Glomerular endothelial cell (primary cell): ENCODE measurements at regions not wholly inside any gene's neighbourhood (a gene's known extent, or its start where the extent isn't known, plus 50 kb on each side); places are given as distances from the start of the nearest gene placed in this dataset.
"Not testable (repeated sequence)": the region's sequence is repeated elsewhere in the genome, so short reads cannot be mapped to it uniquely, and the experiment has no call there.

Experiments
- DNase-seq: peaks from one replicate; pipeline ENCODE4 v3.0.0-alpha.2; 2011; ENCODE audit warnings: low read depth, low spot score; ENCODE audit errors: extremely low read depth

DNA sequence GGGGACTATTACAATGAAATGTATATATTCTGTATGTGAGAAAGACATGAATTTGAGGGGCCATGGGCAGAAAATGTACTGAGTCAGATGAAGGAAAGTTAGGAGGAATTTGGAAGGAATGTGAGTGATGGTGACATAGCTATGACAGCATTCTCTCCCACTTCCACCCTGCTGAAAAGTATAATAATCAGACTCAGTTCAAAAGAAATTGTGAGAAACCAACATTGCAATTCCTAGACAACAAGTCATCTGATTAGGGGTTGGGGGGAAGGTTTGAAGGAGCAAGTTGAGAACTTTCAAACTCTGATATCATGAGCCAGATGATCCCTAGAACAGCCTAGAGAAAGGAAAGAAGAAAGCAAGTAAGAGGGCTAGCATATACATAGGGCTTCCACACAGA is 370.6 kb downstream of the DMRTA1 start:
- DNase-seq: no peak

DNA sequence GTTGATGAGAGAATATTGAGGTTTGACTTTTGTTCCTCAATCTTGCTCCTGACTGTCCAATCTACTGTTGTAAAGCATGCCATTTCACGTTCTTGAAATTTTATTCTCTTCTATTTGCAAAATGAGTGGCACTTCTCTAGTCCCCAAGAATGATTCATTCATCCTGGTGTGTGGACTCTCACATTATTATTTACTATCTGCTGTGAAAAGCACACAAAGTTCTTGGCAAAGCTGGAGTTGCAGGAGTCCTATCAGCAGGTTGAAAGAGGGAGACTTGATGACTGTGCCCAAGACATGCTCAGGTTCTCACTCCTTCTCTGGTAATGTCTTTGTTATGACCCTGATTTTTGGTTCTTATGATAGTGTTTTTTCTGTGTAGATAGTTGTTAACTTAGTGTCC is 382.6 kb downstream of the DMRTA1 start:
- DNase-seq: no peak

DNA sequence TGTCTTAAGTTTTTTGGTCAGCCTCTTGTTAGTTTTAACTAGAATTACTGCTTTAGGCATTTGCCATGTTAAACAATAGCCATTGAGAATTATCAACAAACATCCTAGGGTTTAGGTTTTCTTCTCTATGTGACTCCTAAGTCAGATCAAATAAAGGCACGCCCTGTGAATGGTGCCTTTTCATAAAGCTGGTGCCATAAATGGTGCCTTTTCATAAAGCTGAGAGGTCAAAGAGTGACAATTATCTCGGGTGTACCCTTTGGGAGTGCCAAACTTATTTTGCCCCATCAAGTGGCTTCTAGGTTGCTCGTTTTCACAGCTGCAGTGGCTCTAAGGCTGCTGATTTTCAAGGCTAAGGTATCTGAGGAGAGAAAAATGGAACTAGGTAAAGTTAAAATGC is 391.6 kb downstream of the DMRTA1 start:
- no peak for DNase-seq

- DNase-seq: no peak
Observed at GRCh38 chr9:22840641-22841040, 394.0 kb downstream of the DMRTA1 start.

DNA sequence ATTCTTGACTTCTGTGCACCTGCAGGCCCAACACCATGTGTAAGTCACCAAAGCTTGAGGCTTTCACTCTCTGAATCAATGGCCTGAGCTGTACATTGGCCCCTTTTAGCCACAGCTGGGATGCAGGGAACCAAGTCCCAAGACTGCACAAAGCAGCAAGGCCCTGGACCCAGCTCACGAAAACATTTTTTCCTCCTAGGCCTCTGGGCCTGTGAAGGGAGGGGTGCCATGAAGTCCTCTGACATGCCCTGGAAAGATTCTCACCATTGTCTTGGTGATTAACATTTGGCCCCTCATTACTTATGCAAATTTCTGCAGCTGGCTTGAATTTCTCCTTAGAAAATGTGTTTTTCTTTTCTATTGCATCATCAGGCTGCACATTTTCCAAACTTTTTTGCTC is 398.6 kb downstream of the DMRTA1 start:
- DNase-seq: not testable (repeated sequence)

DNA sequence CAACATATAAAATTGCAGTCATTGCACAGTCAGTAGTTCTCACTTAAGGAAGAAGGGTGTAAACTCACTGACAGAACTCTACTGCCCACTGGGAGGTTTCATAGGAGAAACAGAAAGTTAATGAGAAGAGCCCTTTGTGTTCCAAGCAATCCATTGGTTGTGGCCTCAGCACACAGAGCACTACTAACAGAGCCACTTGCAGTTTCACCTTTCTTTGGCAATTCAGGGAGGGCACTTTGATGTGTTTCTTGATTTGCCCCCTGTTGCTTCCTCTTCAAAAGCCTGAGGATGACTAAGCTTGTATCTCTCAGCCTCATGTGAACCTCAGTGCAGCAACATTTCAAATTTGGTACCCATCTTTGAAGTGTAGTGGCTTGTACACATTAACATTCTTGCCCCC is 409.4 kb downstream of the DMRTA1 start:
- no peak for DNase-seq

DNA sequence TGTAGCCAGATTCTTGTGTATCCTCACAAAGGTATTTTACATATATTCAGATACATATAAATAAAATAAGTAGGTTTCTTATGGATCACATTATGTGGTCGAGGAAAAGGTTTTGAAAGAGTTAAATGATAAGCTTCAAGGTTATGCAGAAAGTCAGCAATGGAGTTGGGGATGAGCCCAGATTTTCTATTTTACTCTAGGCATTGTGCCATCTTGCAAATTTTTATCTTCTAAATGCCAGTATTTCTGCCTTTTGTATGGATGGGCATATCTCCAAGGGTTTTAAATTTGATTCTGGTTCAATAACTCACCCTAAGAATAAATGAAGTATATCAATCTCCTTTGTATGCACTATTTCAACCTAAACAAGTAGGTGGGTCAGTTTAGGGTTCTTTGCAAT is 410.7 kb downstream of the DMRTA1 start:
- DNase-seq: no peak

- DNase-seq: no peak
Observed at GRCh38 chr9:22863106-22863505, 416.5 kb downstream of the DMRTA1 start.

GRCh38 chr9:22863736-22864135 is 417.1 kb downstream of the DMRTA1 start:
- no peak for DNase-seq

- no peak for DNase-seq
Observed at GRCh38 chr9:22893196-22893843, 446.7 kb downstream of the DMRTA1 start.

GRCh38 chr9:22898591-22898990 is 452.0 kb downstream of the DMRTA1 start:
- no peak for DNase-seq

DNA sequence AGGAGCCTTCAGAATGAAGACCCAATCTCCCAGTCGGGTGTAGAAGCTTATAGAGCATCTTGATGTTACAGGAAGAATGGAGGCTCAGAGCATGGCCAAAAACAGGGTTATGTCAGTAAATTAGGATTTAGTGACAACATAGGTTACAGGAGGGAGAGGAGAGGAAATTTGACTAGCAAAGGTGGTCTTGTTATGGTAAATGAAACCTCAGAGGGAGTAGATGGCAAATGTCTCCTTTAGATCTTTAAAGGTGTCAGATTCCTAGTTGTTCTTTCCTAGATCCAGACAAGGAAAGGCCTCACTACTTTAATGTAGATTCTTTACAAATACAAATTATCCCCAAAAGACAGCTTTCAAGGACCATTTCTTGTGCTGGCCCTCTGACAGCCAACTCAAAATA is 465.0 kb downstream of the DMRTA1 start:
- no peak for DNase-seq

GRCh38 chr9:22913026-22913425 is 466.4 kb downstream of the DMRTA1 start:
- DNase-seq: no peak

DNA sequence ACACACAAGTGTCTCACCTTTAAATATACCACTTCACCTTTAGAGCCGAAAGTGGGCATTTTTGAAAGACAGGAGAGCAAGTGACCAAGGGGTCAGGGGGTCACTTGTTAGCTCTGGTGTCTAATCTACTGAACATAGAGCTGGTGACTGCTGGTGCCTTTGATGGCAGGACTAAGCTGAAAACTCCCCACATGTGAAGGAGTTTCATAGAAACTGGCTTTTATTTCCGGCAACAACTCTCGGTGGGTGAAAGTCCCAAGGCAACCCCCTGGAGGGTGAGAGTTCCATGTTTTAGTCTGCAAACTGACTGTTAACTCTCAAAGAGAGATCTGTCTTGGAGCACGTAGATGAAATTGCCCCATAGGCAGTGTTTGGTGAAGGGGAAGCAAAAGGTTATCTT is 466.9 kb downstream of the DMRTA1 start:
- DNase-seq: no peak

GRCh38 chr9:22916148-22916547 is 469.5 kb downstream of the DMRTA1 start:
- no peak for DNase-seq

- DNase-seq: no peak
Observed at GRCh38 chr9:22919423-22919822, 472.8 kb downstream of the DMRTA1 start.

GRCh38 chr9:22921742-22922141 is 475.1 kb downstream of the DMRTA1 start:
- no peak for DNase-seq

- no peak for DNase-seq
Observed at GRCh38 chr9:22922222-22922621, 475.6 kb downstream of the DMRTA1 start.

DNA sequence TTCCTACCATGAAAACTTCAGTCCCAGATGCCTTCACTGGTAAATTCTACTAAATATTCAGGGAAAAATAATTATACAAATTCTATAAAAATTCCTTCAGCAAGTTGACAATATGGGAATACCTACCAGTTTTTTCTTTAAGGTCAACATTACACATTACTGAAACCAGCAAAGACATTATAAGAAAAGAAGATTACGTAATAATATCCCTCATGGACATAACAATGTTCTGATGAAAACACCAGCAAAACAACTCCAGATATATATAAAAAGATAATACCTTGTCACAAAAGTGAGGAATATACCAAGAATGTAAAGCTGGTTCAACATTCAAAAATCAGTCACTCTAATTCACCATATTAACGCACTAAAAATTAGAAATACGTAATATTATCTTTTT is 507.9 kb downstream of the DMRTA1 start:
- DNase-seq: no peak

- DNase-seq: no peak
Observed at GRCh38 chr9:22954964-22955363, 508.3 kb downstream of the DMRTA1 start.

DNA sequence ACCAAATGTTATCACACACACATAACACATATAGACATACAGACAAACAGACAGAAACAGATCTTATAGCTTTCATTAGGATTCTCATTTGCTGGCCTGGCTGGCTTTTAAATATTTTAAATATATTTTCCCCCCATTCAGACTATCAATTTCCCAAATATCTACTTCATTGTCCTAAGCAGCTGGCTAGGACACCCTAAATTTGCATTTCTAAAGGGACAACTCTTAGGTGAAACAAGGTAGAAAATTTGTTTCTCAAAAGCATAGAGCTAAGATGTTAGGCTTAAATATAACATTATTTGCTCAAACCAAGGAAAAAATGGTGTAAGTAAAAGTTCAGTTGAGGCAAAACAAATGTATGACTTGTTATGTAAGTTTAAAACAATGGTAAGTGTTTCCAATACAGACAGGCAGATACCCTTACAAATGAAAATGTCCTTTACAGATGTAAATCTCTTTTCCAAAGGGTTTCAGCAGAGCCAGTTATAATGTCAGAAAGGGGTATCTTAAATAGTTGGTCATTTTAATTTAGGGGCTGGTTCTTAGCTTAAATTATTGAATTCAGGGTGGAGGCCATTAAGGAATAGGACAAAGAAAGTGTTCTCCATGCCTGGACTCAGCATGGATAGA is 522.8 kb downstream of the DMRTA1 start:
- DNase-seq: no peak

- no peak for DNase-seq
Observed at GRCh38 chr9:22970434-22970975, 523.9 kb downstream of the DMRTA1 start.

DNA sequence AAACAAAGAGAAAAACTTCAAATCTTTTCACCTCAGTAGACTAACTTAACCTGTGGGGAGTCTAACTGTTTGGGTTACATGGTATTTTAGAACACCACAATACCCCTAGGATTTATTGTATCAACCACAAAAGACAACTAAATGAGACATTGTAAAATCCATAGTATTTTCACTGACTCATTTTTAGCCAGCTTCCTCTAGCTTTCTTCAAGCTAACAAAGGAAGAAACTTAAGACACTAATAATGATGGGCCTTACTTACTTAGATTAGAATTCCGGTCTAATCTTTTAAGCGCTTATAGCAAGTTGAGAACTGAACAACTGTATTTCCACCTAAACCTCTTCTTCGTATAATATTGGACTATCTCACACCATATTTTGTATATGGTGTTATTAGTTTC is 529.3 kb downstream of the DMRTA1 start:
- DNase-seq: peak; percentile 0
